ENCODE measurements at regions not wholly inside any gene's neighbourhood (a gene's known extent, or its start where the extent isn't known, plus 50 kb on each side); places are given as distances from the start of the nearest gene placed in this dataset.

DNA sequence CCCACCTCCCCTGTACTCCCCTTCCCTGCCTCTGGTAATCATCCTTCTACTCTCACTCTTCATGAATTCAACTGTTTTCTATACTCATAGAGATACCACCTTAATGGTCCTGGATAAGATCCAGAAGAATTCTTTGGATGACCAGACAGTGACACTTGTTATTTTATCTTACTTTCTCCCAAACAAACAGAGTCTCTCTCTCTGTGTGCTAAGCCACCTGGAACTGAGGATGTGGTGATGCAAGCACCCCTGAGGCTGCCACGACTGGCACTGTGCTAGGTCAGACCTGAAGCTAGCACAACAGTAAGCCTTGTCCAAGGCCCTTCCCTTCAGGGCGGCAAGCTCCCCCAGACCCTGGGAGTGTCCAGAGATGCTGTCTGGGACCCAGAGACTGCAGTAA, 250.2 kb downstream of the C12orf50 start:
- H3K9me2 ChIP-seq (replicated peaks; ENCODE audit: control insufficient read depth, low read length): no peaks in the 10 kb centered on the region
- TF ChIP-seq, protein P1, sequence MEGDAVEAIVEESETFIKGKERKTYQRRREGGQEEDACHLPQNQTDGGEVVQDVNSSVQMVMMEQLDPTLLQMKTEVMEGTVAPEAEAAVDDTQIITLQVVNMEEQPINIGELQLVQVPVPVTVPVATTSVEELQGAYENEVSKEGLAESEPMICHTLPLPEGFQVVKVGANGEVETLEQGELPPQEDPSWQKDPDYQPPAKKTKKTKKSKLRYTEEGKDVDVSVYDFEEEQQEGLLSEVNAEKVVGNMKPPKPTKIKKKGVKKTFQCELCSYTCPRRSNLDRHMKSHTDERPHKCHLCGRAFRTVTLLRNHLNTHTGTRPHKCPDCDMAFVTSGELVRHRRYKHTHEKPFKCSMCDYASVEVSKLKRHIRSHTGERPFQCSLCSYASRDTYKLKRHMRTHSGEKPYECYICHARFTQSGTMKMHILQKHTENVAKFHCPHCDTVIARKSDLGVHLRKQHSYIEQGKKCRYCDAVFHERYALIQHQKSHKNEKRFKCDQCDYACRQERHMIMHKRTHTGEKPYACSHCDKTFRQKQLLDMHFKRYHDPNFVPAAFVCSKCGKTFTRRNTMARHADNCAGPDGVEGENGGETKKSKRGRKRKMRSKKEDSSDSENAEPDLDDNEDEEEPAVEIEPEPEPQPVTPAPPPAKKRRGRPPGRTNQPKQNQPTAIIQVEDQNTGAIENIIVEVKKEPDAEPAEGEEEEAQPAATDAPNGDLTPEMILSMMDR (IDR thresholded peaks at IDR 0.05; ENCODE audit: low read depth, low read length, poor library complexity, severe bottlenecking): no peak
- no peak for TF ChIP-seq EZH2phosphoT487 (IDR thresholded peaks at IDR 0.05; ENCODE audit: borderline replicate concordance, low read length)

DNA sequence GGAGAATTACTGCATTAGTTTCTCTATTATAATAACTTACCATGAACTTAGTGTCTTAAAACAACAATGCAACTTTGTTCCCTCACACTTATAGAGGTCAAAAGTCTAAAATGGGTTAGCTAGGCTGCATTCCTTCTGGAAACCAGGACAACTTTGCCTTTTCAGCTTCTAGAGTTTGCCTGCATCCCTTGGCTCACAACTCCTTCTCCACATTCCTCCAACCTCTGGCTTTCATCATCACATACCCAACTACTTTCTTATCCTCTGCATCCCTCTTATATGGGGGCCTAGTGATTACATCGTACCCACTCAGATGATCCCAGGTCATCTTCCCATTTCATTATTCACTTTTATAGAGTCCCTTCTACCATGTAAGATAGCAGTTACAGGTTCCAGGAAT, 251.1 kb downstream of the C12orf50 start:
- H3F3A ChIP-seq (ENCODE audit: control insufficient read depth, insufficient read depth): no peaks in the 10 kb centered on the region
- no peaks in the 10 kb centered on the region for H3K27me3 ChIP-seq (ENCODE audit: control insufficient read depth, low read length)
- no peak overlapping the region for H3K27ac ChIP-seq (ENCODE audit: low read depth, low read length)
- TF ChIP-seq, protein P1 (IDR thresholded peaks at IDR 0.05; ENCODE audit: low read depth, low read length, poor library complexity, severe bottlenecking): no peak
- no peak for TF ChIP-seq EZH2phosphoT487 (IDR thresholded peaks at IDR 0.05; ENCODE audit: borderline replicate concordance, low read length)
- H3K9me3 ChIP-seq (ENCODE audit: control insufficient read depth, insufficient read depth, low read length): no peaks in the 10 kb centered on the region
- H3K36me3 ChIP-seq (ENCODE audit: control insufficient read depth, low read length): no peaks in the 10 kb centered on the region
- H3K79me2 ChIP-seq (ENCODE audit: control insufficient read depth, low read length): no peaks in the 10 kb centered on the region
- H3K4me2 ChIP-seq (ENCODE audit: low read length): no peak overlapping the region
- H4K20me1 ChIP-seq (ENCODE audit: control insufficient read depth, insufficient read depth, low read depth, low read length): no peaks in the 10 kb centered on the region
- no peaks in the 10 kb centered on the region for H3K9me2 ChIP-seq (replicated peaks; ENCODE audit: control insufficient read depth, low read length)
- no peak overlapping the region for H3K4me3 ChIP-seq (ENCODE audit: low read length)
- no peaks in the 10 kb centered on the region for H3K4me1 ChIP-seq (ENCODE audit: control insufficient read depth, low read length)

More for the DNA sequence above, 250.2 kb downstream of the C12orf50 start:
- H3F3A ChIP-seq (ENCODE audit: control insufficient read depth, insufficient read depth): no peaks in the 10 kb centered on the region
- H3K27ac ChIP-seq (ENCODE audit: low read depth, low read length): no peak overlapping the region
- H3K9me3 ChIP-seq (ENCODE audit: control insufficient read depth, insufficient read depth, low read length): no peaks in the 10 kb centered on the region
- H3K27me3 ChIP-seq (ENCODE audit: control insufficient read depth, low read length): no peaks in the 10 kb centered on the region
- no peaks in the 10 kb centered on the region for H4K20me1 ChIP-seq (ENCODE audit: control insufficient read depth, insufficient read depth, low read depth, low read length)
- H3K4me1 ChIP-seq (ENCODE audit: control insufficient read depth, low read length): no peaks in the 10 kb centered on the region
- no peaks in the 10 kb centered on the region for H3K36me3 ChIP-seq (ENCODE audit: control insufficient read depth, low read length)
- H3K79me2 ChIP-seq (ENCODE audit: control insufficient read depth, low read length): no peaks in the 10 kb centered on the region
- no peak overlapping the region for H3K4me2 ChIP-seq (ENCODE audit: low read length)
- H3K4me3 ChIP-seq (ENCODE audit: low read length): no peak overlapping the region

DNA sequence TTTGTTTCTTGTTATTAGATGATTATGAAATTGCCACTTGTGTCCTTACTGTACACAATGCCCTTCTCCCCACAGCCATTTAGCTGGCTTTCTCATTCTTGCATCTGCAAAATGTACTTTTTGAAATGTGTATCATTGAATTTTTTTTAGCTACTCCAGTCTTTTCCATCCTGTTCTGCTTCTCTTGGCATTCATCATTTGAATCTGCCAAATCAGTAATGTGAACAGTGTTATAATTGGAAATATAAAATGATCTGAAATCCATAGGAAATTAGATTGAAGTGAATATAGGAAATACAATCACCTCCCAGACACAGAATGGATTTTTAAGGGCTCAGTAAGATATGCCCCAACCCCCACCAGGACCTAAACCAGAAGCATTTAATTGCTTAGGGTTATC, 253.4 kb downstream of the C12orf50 start:
- no peak overlapping the region for H3K4me2 ChIP-seq (ENCODE audit: low read length)

More for the DNA sequence above, 253.4 kb downstream of the C12orf50 start:
- Histone ChIP-seq H3K79me2 (ENCODE audit: control insufficient read depth, low read length) (no peaks in the 10 kb centered on the region), H3F3A (ENCODE audit: control insufficient read depth, insufficient read depth) (no peaks in the 10 kb centered on the region), H4K20me1 (ENCODE audit: control insufficient read depth, insufficient read depth, low read depth, low read length) (no peaks in the 10 kb centered on the region), H3K4me3 (ENCODE audit: low read length) (no peak overlapping the region), H3K27ac (ENCODE audit: low read depth, low read length) (no peak overlapping the region), H3K4me1 (ENCODE audit: control insufficient read depth, low read length) (no peaks in the 10 kb centered on the region), H3K36me3 (ENCODE audit: control insufficient read depth, low read length) (no peaks in the 10 kb centered on the region), H3K9me3 (ENCODE audit: control insufficient read depth, insufficient read depth, low read length) (no peaks in the 10 kb centered on the region), H3K27me3 (ENCODE audit: control insufficient read depth, low read length) (no peaks in the 10 kb centered on the region), H3K9me2 (replicated peaks; ENCODE audit: control insufficient read depth, low read length) (no peaks in the 10 kb centered on the region)
- TF ChIP-seq EZH2phosphoT487 (IDR thresholded peaks at IDR 0.05; ENCODE audit: borderline replicate concordance, low read length): no peak
- TF ChIP-seq, protein P1 (IDR thresholded peaks at IDR 0.05; ENCODE audit: low read depth, low read length, poor library complexity, severe bottlenecking): no peak

Data from DOHH2 (cell line).